NCI-H1092 (cell line): ENCODE measurements at regions not wholly inside any gene's neighbourhood (a gene's known extent, or its start where the extent isn't known, plus 50 kb on each side); places are given as distances from the start of the nearest gene placed in this dataset.
"Not testable (repeated sequence)": the region's sequence is repeated elsewhere in the genome, so short reads cannot be mapped to it uniquely, and the experiment has no call there.

Experiments used
- DNase-seq: peaks from one replicate; lab custom pipeline; 2025; lab: John Stamatoyannopoulos, UW

- DNase-seq: no peak
Observed at GRCh38 chr20:56689318-56689717, 60.2 kb downstream of the TFAP2C start.

GRCh38 chr20:56689852-56690485 lies 60.9 kb downstream of the TFAP2C start:
- DNase-seq: no peak

- no peak for DNase-seq
Observed at GRCh38 chr20:56690531-56691175, 61.5 kb downstream of the TFAP2C start.

- DNase-seq: no peak
Observed at GRCh38 chr20:56691325-56691998, 62.4 kb downstream of the TFAP2C start.

- DNase-seq: no peak
Observed at GRCh38 chr20:56693217-56693616, 64.1 kb downstream of the TFAP2C start.

GRCh38 chr20:56697476-56697875 lies 68.4 kb downstream of the TFAP2C start:
- DNase-seq: no peak

GRCh38 chr20:56698297-56698696 lies 69.2 kb downstream of the TFAP2C start:
- DNase-seq: no peak

- DNase-seq: no peak
Observed at GRCh38 chr20:56698749-56699148, 69.6 kb downstream of the TFAP2C start.

GRCh38 chr20:56702931-56703840 lies 74.1 kb downstream of the TFAP2C start:
- no peak for DNase-seq

GRCh38 chr20:56706867-56707360 lies 77.8 kb downstream of the TFAP2C start:
- DNase-seq: no peak

GRCh38 chr20:56708991-56709390 lies 79.9 kb downstream of the TFAP2C start:
- no peak for DNase-seq

GRCh38 chr20:56710125-56710524 lies 81.0 kb downstream of the TFAP2C start:
- DNase-seq: no peak

GRCh38 chr20:56710577-56710976 lies 81.5 kb downstream of the TFAP2C start:
- DNase-seq: not testable (repeated sequence)

- DNase-seq: no peak
Observed at GRCh38 chr20:56711018-56711417, 81.9 kb downstream of the TFAP2C start.

GRCh38 chr20:56715309-56715708 lies 86.2 kb downstream of the TFAP2C start:
- no peak for DNase-seq

- no peak for DNase-seq
Observed at GRCh38 chr20:56715902-56716519, 86.9 kb downstream of the TFAP2C start.

- DNase-seq: no peak
Observed at GRCh38 chr20:56716806-56717205, 87.7 kb downstream of the TFAP2C start.

- no peak for DNase-seq
Observed at GRCh38 chr20:56718816-56719215, 89.7 kb downstream of the TFAP2C start.

- DNase-seq: no peak
Observed at GRCh38 chr20:56720620-56721213, 91.6 kb downstream of the TFAP2C start.

- no peak for DNase-seq
Observed at GRCh38 chr20:56722042-56722441, 92.9 kb downstream of the TFAP2C start.

GRCh38 chr20:56723331-56723730 lies 94.2 kb downstream of the TFAP2C start:
- no peak for DNase-seq
